GM18507 (cell line): ENCODE measurements at regions not wholly inside any gene's neighbourhood (a gene's known extent, or its start where the extent isn't known, plus 50 kb on each side); places are given as distances from the start of the nearest gene placed in this dataset.

ENCODE experiments used
- DNase-seq: peaks from one replicate; pipeline ENCODE4 v3.0.0; 2011; ENCODE audit warnings: low read depth; ENCODE audit not compliant: insufficient read length; ENCODE audit errors: extremely low spot score
- FAIRE-seq: peaks from 2 replicates; lab custom pipeline; 2011; peaks lifted over from hg19 to GRCh38; lab: Jason Lieb, UNC

- DNase-seq (peak; percentile 54), FAIRE-seq (peak; percentile 93)
Observed at GRCh38 chr15:100703032-100703578, 100.7 kb downstream of the ASB7 start.

GRCh38 chr15:100703671-100704070, 101.3 kb downstream of the ASB7 start:
- FAIRE-seq (no peak), DNase-seq (no peak)

DNA sequence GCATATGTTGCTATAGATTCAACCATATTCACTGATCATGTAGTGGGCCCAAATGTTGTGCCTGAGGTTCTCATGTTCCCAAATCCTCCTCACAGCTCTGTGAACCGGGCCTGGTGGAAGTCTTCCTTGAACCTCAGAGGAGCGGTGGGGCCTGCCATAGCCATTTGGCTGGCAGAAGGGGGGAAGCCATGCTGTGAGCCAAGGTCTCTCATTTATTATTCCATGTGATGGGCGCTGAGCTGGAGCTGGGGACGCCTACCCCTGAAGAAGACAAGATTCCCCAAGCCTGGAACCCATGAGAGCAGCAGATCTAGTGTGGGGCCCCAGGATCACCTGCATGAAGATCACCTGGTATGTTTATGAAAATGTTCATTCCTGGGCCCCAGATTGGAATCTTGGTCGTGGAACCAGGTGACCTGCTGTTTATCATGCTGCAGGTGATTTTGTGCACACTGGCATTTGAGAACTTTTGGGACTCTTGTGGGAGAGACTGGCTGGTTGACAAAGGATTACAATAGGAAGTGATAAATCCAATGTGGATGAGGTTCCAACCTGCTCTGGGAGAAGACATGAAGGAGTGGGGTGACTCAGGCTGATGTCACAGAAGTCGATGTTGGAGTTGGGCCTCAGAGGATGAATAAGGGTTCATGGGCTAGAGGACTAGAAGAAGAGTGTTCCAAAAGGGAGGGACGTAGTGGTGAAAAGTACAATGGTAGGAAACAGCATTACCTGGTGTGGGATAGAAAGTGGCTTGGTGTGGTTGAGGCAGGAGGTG, 102.1 kb downstream of the ASB7 start:
- DNase-seq, result no peak
- FAIRE-seq, result no peak

GRCh38 chr15:100705065-100705464, 102.7 kb downstream of the ASB7 start:
- DNase-seq (no peak), FAIRE-seq (no peak)

DNA sequence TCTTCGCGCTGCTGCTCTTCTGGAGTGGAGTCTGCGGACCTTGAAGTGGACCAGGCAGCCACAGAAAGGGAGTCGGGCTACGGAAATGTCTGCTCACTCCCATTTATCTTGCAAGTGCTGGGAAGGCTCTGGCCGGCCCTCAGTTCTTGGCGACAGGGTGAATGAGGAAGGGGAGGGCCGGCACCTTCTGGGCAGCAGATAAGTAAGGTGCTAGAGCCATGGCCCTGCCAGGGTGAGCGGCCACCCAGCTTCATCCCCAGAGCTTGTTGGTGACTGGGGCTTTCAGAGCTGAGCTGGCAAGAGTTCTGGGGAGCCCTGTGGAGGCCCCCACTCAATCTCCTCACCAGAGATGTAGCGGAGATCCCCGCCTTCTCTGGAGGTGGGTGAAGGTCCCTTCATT, 103.5 kb downstream of the ASB7 start:
- DNase-seq (no peak), FAIRE-seq (no peak)

- no peak for DNase-seq
- no peak for FAIRE-seq
Observed at GRCh38 chr15:100707229-100707628, 104.8 kb downstream of the ASB7 start.

DNA sequence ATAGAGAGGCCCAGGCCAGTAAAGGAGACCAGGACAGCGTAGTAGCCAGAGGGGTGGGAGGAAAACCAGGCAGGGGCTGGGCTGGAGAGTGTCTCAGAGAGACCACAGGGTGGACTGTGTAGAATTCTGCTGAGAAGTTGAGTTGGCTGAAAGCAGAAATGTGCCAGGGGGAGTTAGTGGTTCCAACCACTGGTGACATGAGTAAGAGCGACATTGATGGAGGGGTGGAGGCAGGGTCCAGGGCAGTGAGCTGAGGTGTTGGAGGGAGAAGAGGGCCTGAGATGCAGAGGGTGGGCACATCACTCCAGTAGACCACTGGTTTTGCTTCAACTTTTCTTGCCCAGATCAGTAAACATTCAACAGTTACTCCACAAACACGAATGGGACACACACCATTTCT, 106.5 kb downstream of the ASB7 start:
- no peak for DNase-seq
- FAIRE-seq, result no peak

DNA sequence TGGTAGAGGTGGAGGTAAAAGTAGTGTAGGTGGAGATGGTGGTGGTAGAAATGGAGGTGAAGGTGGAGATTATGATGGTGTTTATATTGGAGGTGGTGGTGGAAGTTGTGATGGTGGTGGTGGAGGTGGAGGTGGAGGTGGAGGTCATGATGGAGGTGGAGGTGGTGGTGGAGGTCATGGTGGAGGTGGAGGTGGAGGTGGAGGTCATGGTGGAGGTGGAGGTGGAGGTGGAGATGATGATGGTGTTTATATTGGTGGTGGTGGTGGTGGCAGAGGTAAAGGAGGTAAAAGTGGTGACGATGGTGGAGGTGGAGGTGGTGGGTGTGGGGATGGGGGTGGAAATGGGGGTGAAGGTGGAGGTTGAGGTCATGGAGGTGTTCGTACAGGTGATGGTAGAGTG, 107.8 kb downstream of the ASB7 start:
- DNase-seq (no peak), FAIRE-seq (no peak)

DNA sequence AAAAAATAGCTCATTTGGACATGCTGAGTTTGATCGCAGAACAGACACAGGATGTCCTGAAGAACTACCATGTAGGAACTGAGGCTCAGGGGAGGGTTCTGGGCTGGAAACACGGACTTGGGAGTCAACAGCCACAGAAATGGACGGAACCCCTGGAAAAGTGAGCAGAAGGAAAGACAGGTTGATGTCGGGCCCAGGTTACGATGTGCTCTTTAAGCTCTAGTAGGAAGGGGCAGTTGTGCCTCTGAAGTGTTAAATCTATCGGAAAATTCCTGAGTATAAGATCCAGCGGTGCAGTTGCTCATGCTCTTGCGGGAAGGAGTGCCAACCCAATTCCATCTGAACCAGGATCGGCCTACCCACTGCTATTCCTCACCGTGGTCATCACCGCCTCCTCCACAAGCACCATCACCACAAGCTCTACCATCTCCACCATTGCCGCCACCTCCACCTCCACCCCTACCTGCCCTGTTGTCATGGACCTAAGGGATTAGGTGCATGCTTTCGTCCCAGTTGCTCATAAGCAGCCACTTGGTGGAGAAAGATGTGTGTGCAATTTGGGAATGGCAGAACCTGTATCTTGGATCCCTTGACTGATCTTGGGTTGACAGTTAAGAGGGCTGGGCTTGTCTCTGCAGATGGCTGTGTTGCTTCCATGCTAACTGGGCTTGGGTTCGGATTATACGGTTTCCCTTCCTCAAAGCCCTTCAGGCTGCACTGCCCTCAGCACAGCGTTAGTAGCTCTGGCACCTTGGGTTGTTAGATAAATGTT, 108.5 kb downstream of the ASB7 start:
- no peak for FAIRE-seq
- no peak for DNase-seq

DNA sequence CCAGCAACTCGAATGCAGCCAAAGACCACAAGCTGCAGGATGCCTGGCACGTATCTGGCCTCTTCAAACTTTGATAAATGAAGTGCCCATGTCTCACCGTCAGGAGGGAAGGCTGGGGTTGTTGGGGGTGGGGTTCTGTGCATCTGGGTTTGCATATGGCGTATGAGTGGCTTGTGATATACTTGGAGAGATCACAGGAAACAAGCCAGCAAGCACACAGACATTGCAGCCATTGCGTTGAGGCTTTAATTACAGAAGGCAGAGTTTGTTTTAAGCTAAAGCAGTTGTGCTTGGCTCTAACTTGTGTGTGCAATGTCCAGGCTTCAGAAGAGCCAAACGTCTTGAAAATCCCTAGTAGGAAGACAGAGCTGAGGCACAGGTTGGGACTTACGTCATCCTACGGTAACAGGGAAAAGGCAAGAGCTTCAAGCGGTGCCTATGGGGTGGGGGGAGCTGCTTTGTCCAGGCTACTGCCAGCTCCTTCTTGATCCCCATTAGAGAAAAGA, 109.2 kb downstream of the ASB7 start:
- DNase-seq (no peak), FAIRE-seq (no peak)

- DNase-seq, result no peak
- FAIRE-seq, result no peak
Observed at GRCh38 chr15:100712226-100712625, 109.8 kb downstream of the ASB7 start.

GRCh38 chr15:100713163-100713867, 110.9 kb downstream of the ASB7 start:
- no peak for FAIRE-seq
- DNase-seq, result no peak

GRCh38 chr15:100714034-100714748, 111.8 kb downstream of the ASB7 start:
- FAIRE-seq (no peak), DNase-seq (no peak)

DNA sequence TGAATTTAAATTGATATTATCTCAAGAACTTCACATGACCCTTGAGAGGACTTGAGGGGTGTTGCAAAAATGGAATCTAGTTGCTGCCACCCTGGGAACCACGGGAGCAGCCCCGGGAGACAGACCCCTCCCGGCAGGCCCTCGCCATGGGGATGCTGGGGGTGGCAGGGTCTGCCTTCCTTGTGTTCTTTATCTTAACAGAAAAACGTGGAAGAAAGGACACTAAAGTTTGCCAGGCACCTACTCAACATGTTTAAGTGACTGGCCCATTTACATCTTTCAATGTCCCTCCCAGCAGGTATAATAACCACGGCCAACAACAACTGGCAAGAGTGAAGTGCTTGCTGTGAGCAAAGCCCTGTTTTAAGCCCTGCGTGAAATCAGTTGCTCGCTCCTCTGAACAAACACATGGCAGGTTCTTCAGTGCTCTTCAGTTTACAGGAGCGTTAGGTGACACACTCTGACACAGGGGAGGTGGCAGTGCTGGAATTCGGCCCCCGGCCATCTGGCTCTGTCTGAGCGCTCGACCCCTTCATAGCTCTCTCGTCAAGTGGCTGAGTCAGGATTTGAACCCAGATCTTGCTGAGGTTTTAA, 112.5 kb downstream of the ASB7 start:
- no peak for DNase-seq
- no peak for FAIRE-seq

GRCh38 chr15:100715571-100716455, 113.4 kb downstream of the ASB7 start:
- DNase-seq (no peak), FAIRE-seq (no peak)

DNA sequence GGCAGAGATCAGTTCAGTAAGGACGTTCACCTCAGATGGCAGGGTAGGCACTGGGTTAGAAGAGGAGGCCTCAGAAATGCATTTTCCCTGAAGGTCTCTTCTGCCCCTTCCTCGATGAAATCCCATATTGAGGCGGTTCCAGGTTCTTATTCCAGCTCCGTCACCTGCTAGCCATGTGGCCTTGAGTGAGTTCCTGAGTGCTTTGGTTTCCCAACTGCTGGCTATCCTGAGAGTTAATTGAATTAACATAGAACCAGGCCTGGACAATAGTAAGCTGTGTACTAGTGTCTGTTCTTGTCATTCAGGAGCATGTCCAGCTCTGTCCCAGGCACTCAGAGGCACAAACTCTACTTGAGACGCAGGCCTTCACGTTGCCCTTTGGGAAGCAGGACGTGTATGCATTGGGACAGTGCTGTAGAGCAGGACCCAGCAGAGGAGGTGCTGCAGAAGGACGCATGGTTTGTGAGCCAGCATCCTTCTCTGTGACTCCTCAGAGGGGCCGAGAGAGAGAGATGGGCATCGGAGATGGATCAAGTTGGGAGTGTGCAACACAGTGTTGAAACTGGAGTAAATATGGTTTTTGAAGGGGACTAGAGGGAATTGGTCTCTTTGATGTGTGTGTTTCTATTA, 114.2 kb downstream of the ASB7 start:
- FAIRE-seq (no peak), DNase-seq (no peak)

- FAIRE-seq, result no peak
- DNase-seq, result no peak
Observed at GRCh38 chr15:100717596-100717995, 115.2 kb downstream of the ASB7 start.
